Gastroesophageal sphincter (tissue), 4 donors: ENCODE measurements at regions not wholly inside any gene's neighbourhood (a gene's known extent, or its start where the extent isn't known, plus 50 kb on each side); places are given as distances from the start of the nearest gene placed in this dataset.

ENCODE experiments used
- ATAC-seq: fragments of 150-250 bp; one replicate; pipeline ENCODE4 v1.9.1; 2016; ENCODE audit warnings: mild to moderate bottlenecking, moderate library complexity
- H3K27ac ChIP-seq, 4 donors: fragments of 200-600 bp; sonication (generic) in 3 of 4; 1 replicate in 3 of 4; 2 replicates in 1 of 4; pipeline ENCODE4 v1.5.1; 2016 to 2019
- H3K27me3 ChIP-seq: fragments of 200-600 bp; sonication (generic); one replicate; pipeline ENCODE4 v1.5.1; 2019
- H3K36me3 ChIP-seq, 2 donors: fragments of 200-600 bp; sonication (generic); one replicate each; pipeline ENCODE4 v1.5.1; 2019; ENCODE audit warnings: control low read depth in 1 of 2
- H3K4me1 ChIP-seq, 3 donors: fragments of 200-600 bp; sonication (generic); 1 replicate in 2 of 3; 2 replicates in 1 of 3; pipeline ENCODE4 v1.5.1; 2016 to 2019; ENCODE audit warnings: control low read depth in 2 of 3
- H3K4me3 ChIP-seq, 2 donors: fragments of 200-600 bp; sonication (generic); one replicate each; pipeline ENCODE4 v1.5.1; 2019; ENCODE audit warnings: mild to moderate bottlenecking in 1 of 2, moderate library complexity in 1 of 2
- H3K9me3 ChIP-seq, 3 donors: fragments of 200-600 bp; sonication (generic); one replicate each; pipeline ENCODE4 v1.5.1; 2017 to 2019; ENCODE audit warnings: control low read depth in 2 of 3
- CTCF ChIP-seq, 4 experiments: fragments of 200-600 bp in 2 of 4; fragments of 450-650 bp in 2 of 4; sonication (generic) in 1 of 4; IDR thresholded peaks; one replicate each; pipeline ENCODE4 v1.5.1; 2017 to 2019; ENCODE audit warnings: antibody characterized with exemption in 4 of 4, mild to moderate bottlenecking in 2 of 4, moderate library complexity in 2 of 4
- EP300 ChIP-seq: sonication (generic); formaldehyde crosslinking; IDR thresholded peaks from one replicate; pipeline ENCODE4 v1.6.1; 2017; ENCODE audit warnings: antibody characterized with exemption, mild to moderate bottlenecking
- POLR2A ChIP-seq, 2 donors: fragments of 450-650 bp; IDR thresholded peaks; one replicate each; pipeline ENCODE4 v1.6.1; 2017; ENCODE audit warnings: antibody characterized with exemption in 2 of 2, mild to moderate bottlenecking in 2 of 2, moderate library complexity in 1 of 2
- POLR2AphosphoS5 ChIP-seq: sonication (generic); formaldehyde crosslinking; IDR thresholded peaks from one replicate; pipeline ENCODE4 v1.6.1; 2017; ENCODE audit warnings: antibody characterized with exemption
- WGBS, 2 donors: methylation state at CpG; one replicate each; pipeline ENCODE4 v1.1.5; 2018; ENCODE audit warnings: low coverage in 1 of 2; 5-methylcytosine and 5-hydroxymethylcytosine counted together

- Histone ChIP-seq H3K36me3 (no peaks in the 10 kb centered on the region), H3K9me3 (peaks cover 0 to 11% (median 0%) of the 10 kb centered on the region in 3 donors), H3K27me3 (no peaks in the 10 kb centered on the region), H3K4me1 (no peaks in the 10 kb centered on the region), H3K27ac (no peak overlapping the region), H3K4me3 (no peak overlapping the region)
- WGBS, 2 donors = 92 to 97% methylated on average over 3 to 7 of the region's 12 CpGs
- no peak for ATAC-seq
- TF ChIP-seq POLR2AphosphoS5 = no peak
- no peak for TF ChIP-seq EP300
- no peak for TF ChIP-seq POLR2A (IDR thresholded peaks at IDR 0.05)
- no peak for TF ChIP-seq CTCF (IDR thresholded peaks at IDR 0.05)
These were observed 80.0 kb upstream of the COL5A1 start for GRCh38 chr9:134561427-134562145.

GRCh38 chr9:134562146-134562849 is 79.3 kb upstream of the COL5A1 start:
- ATAC-seq = no peak
- WGBS, 2 donors = 54 to 66% methylated on average over 3 to 4 of the region's 5 CpGs
- H3K4me1 ChIP-seq = no peaks in the 10 kb centered on the region
- no peak overlapping the region for H3K4me3 ChIP-seq
- no peak for TF ChIP-seq POLR2A (IDR thresholded peaks at IDR 0.05)
- TF ChIP-seq EP300 = no peak
- no peak for TF ChIP-seq CTCF (IDR thresholded peaks at IDR 0.05)
- no peak for TF ChIP-seq POLR2AphosphoS5
- no peaks in the 10 kb centered on the region for H3K36me3 ChIP-seq
- H3K9me3 ChIP-seq = peaks cover 0 to 19% (median 0%) of the 10 kb centered on the region in 3 donors
- no peaks in the 10 kb centered on the region for H3K27me3 ChIP-seq
- H3K27ac ChIP-seq = no peak overlapping the region

- WGBS, 2 donors = 80 to 83% methylated on average over 3 to 4 of the region's 4 CpGs
- H3K9me3 ChIP-seq = peaks cover 0 to 21% (median 0%) of the 10 kb centered on the region in 3 donors
- H3K36me3 ChIP-seq = no peaks in the 10 kb centered on the region
These were observed 78.2 kb upstream of the COL5A1 start for GRCh38 chr9:134563397-134563796.

GRCh38 chr9:134564431-134565170 is 77.0 kb upstream of the COL5A1 start:
- H3K9me3 ChIP-seq = peaks cover 0 to 21% (median 0%) of the 10 kb centered on the region in 3 donors
- no peaks in the 10 kb centered on the region for H3K36me3 ChIP-seq
- 81 to 86% methylated on average over 12 to 13 of the region's 16 CpGs for WGBS, 2 donors
- no peaks in the 10 kb centered on the region for H3K27me3 ChIP-seq
- H3K4me3 ChIP-seq = no peak overlapping the region
- no peak for TF ChIP-seq POLR2A (IDR thresholded peaks at IDR 0.05)
- no peak for TF ChIP-seq EP300
- TF ChIP-seq POLR2AphosphoS5 = no peak
- TF ChIP-seq CTCF (IDR thresholded peaks at IDR 0.05) = no peak
- no peaks in the 10 kb centered on the region for H3K4me1 ChIP-seq
- H3K27ac ChIP-seq = no peak overlapping the region
- no peak for ATAC-seq

More at GRCh38 chr9:134563397-134563796, 78.2 kb upstream of the COL5A1 start:
- TF ChIP-seq POLR2AphosphoS5 = no peak
- TF ChIP-seq EP300 = no peak
- no peak for TF ChIP-seq CTCF (IDR thresholded peaks at IDR 0.05)
- TF ChIP-seq POLR2A (IDR thresholded peaks at IDR 0.05) = no peak
- ATAC-seq = no peak
- Histone ChIP-seq H3K27me3 (no peaks in the 10 kb centered on the region), H3K4me1 (no peaks in the 10 kb centered on the region), H3K4me3 (no peak overlapping the region), H3K27ac (no peak overlapping the region)
